GM23338 (cell line): ENCODE measurements at regions not wholly inside any gene's neighbourhood (a gene's known extent, or its start where the extent isn't known, plus 50 kb on each side); places are given as distances from the start of the nearest gene placed in this dataset.

Source experiments
- ATAC-seq: fragments of 200-7000 bp; cut with Tn5 transposase; 3 replicates; pipeline ENCODE4 v1.9.1; 2020
- DNase-seq: peaks from one replicate; pipeline ENCODE4 v3.0.0-alpha.2; 2015; ENCODE audit warnings: low spot score
- H2AFZ ChIP-seq: fragments of 200-600 bp; sonication (generic); 2 replicates; pipeline ENCODE4 v1.8.0; 2016; ENCODE audit warnings: antibody characterized with exemption, mild to moderate bottlenecking, moderate library complexity
- H3F3A ChIP-seq: fragments of 200-600 bp; sonication (generic); replicated peaks from 2 replicates; pipeline ENCODE4 v1.8.0; 2017; ENCODE audit warnings: antibody characterized with exemption, mixed run types, low read depth
- H3K27ac ChIP-seq: fragments of 200-600 bp; sonication (generic); 2 replicates; pipeline ENCODE4 v1.6.1; 2016; ENCODE audit warnings: low read depth
- H3K27me3 ChIP-seq: fragments of 200-600 bp; sonication (generic); 2 replicates; pipeline ENCODE4 v1.8.0; 2016; ENCODE audit warnings: mild to moderate bottlenecking, mixed run types, moderate library complexity; ENCODE audit not compliant: insufficient read depth
- H3K36me3 ChIP-seq: fragments of 200-600 bp; sonication (generic); 2 replicates; pipeline ENCODE4 v1.8.0; 2016; ENCODE audit warnings: mild to moderate bottlenecking; ENCODE audit not compliant: insufficient read depth
- H3K4me1 ChIP-seq: fragments of 200-600 bp; sonication (generic); 2 replicates; pipeline ENCODE4 v1.8.0; 2016; ENCODE audit warnings: mild to moderate bottlenecking, moderate library complexity; ENCODE audit not compliant: insufficient read depth
- H3K4me2 ChIP-seq: fragments of 200-600 bp; sonication (generic); 2 replicates; pipeline ENCODE4 v1.7.1; 2017; ENCODE audit warnings: mixed run types
- H3K4me3 ChIP-seq: fragments of 200-600 bp; sonication (generic); 2 replicates; pipeline ENCODE4 v1.6.1; 2016; ENCODE audit warnings: mixed run types
- H3K79me2 ChIP-seq: fragments of 200-600 bp; sonication (generic); replicated peaks from 2 replicates; pipeline ENCODE4 v1.8.0; 2017; ENCODE audit warnings: mild to moderate bottlenecking; ENCODE audit not compliant: insufficient read depth
- H3K9me2 ChIP-seq: fragments of 200-600 bp; sonication (generic); 2 replicates; pipeline ENCODE4 v1.8.0; 2017; ENCODE audit not compliant: insufficient read depth
- H4K20me1 ChIP-seq: fragments of 200-600 bp; sonication (generic); replicated peaks from 2 replicates; pipeline ENCODE4 v1.8.0; 2017; ENCODE audit warnings: mild to moderate bottlenecking; ENCODE audit not compliant: insufficient read depth
- H3K27ac Mint-ChIP-seq: 2 replicates; pipeline ENCODE4 v1.8.0; 2020; ENCODE audit warnings: inconsistent platforms, mild to moderate bottlenecking, moderate library complexity, mixed read lengths
- H3K27me3 Mint-ChIP-seq: 3 replicates; pipeline ENCODE4 v1.8.0; 2022; ENCODE audit warnings: low read depth, mild to moderate bottlenecking, moderate library complexity, mixed read lengths, inconsistent platforms; ENCODE audit not compliant: insufficient read depth, poor library complexity
- H3K36me3 Mint-ChIP-seq: 3 replicates; pipeline ENCODE4 v1.8.0; 2021; ENCODE audit warnings: low read depth, mild to moderate bottlenecking, inconsistent platforms, moderate library complexity, mixed read lengths
- H3K4me1 Mint-ChIP-seq: 3 replicates; pipeline ENCODE4 v1.8.0; 2020; ENCODE audit warnings: mild to moderate bottlenecking, inconsistent platforms, mixed read lengths
- H3K4me3 Mint-ChIP-seq: 3 replicates; pipeline ENCODE4 v1.8.0; 2021; ENCODE audit warnings: moderate library complexity, mild to moderate bottlenecking, inconsistent platforms, mixed read lengths
- H3K9me3 Mint-ChIP-seq: 3 replicates; pipeline ENCODE4 v1.8.0; 2020; ENCODE audit warnings: moderate library complexity, mild to moderate bottlenecking, inconsistent platforms, mixed read lengths
- CTCF ChIP-seq, 2 experiments: fragments of 200-600 bp in 1 of 2; sonication (generic) in 1 of 2; conservative IDR thresholded peaks; 2 replicates each; pipeline versions ENCODE4 v1.5.1 to v1.6.1; 2016 to 2017; ENCODE audit warnings: antibody characterized with exemption in 2 of 2, low read depth in 2 of 2, mild to moderate bottlenecking in 2 of 2, moderate library complexity in 1 of 2
- EZH2 ChIP-seq: fragments of 200-600 bp; sonication (generic); IDR thresholded peaks from one replicate; pipeline ENCODE4 v1.8.0; 2017; ENCODE audit warnings: antibody characterized with exemption, mild to moderate bottlenecking, low read depth; ENCODE audit not compliant: unreplicated experiment
- JUNB ChIP-seq: IDR thresholded peaks from one replicate; pipeline ENCODE4 v1.6.1; 2016; ENCODE audit warnings: antibody characterized with exemption; ENCODE audit not compliant: unreplicated experiment
- POLR2AphosphoS5 ChIP-seq: IDR thresholded peaks from 2 replicates; pipeline ENCODE4 v1.6.1; 2016; ENCODE audit warnings: antibody characterized with exemption, low read depth
- STAT1 ChIP-seq: IDR thresholded peaks from one replicate; pipeline ENCODE4 v1.6.1; 2016; ENCODE audit warnings: antibody characterized with exemption; ENCODE audit not compliant: unreplicated experiment
- ZNF114 ChIP-seq: fragments of 250-450 bp; sonication (Bioruptor Pico); IDR thresholded peaks from 2 replicates; pipeline ENCODE4 v1.5.0; 2020; ENCODE audit warnings: mild to moderate bottlenecking, moderate library complexity
- ZNF331 ChIP-seq: fragments of 250-450 bp; sonication (Bioruptor Pico); IDR thresholded peaks from 2 replicates; pipeline ENCODE4 v1.5.0; 2020; ENCODE audit warnings: low read depth, mild to moderate bottlenecking, moderate library complexity
- ZNF462 ChIP-seq: fragments of 250-450 bp; sonication (Bioruptor Pico); IDR thresholded peaks from 2 replicates; pipeline ENCODE4 v1.5.0; 2020; ENCODE audit warnings: mild to moderate bottlenecking, moderate library complexity
- TF ChIP-seq, protein P1 (sequence below): IDR thresholded peaks from one replicate; pipeline ENCODE4 v1.6.1; 2018; ENCODE audit warnings: antibody characterized with exemption; ENCODE audit not compliant: unreplicated experiment

DNA sequence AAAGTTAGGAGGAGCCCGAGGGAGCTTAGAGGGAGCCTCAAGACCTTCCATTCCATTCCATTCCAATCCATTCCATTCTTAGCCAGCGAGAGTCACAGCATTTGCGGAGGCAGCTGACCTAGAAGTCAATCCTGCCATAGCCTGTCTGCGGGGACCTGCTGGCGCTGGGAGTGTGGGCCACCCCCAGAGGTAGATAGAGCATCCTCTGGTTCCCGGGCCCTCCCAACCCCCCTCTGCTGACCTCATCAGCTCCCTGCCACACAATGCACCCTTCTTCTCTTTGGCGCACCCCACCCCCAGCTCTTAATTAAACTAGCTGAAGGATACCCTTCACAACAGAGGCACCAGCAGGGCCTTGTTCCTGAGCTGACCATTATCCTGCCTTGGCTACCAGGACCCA, 152.5 kb upstream of the ZMIZ1 start (continued):
- TF ChIP-seq, protein P1, sequence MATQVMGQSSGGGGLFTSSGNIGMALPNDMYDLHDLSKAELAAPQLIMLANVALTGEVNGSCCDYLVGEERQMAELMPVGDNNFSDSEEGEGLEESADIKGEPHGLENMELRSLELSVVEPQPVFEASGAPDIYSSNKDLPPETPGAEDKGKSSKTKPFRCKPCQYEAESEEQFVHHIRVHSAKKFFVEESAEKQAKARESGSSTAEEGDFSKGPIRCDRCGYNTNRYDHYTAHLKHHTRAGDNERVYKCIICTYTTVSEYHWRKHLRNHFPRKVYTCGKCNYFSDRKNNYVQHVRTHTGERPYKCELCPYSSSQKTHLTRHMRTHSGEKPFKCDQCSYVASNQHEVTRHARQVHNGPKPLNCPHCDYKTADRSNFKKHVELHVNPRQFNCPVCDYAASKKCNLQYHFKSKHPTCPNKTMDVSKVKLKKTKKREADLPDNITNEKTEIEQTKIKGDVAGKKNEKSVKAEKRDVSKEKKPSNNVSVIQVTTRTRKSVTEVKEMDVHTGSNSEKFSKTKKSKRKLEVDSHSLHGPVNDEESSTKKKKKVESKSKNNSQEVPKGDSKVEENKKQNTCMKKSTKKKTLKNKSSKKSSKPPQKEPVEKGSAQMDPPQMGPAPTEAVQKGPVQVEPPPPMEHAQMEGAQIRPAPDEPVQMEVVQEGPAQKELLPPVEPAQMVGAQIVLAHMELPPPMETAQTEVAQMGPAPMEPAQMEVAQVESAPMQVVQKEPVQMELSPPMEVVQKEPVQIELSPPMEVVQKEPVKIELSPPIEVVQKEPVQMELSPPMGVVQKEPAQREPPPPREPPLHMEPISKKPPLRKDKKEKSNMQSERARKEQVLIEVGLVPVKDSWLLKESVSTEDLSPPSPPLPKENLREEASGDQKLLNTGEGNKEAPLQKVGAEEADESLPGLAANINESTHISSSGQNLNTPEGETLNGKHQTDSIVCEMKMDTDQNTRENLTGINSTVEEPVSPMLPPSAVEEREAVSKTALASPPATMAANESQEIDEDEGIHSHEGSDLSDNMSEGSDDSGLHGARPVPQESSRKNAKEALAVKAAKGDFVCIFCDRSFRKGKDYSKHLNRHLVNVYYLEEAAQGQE: no peak

DNA sequence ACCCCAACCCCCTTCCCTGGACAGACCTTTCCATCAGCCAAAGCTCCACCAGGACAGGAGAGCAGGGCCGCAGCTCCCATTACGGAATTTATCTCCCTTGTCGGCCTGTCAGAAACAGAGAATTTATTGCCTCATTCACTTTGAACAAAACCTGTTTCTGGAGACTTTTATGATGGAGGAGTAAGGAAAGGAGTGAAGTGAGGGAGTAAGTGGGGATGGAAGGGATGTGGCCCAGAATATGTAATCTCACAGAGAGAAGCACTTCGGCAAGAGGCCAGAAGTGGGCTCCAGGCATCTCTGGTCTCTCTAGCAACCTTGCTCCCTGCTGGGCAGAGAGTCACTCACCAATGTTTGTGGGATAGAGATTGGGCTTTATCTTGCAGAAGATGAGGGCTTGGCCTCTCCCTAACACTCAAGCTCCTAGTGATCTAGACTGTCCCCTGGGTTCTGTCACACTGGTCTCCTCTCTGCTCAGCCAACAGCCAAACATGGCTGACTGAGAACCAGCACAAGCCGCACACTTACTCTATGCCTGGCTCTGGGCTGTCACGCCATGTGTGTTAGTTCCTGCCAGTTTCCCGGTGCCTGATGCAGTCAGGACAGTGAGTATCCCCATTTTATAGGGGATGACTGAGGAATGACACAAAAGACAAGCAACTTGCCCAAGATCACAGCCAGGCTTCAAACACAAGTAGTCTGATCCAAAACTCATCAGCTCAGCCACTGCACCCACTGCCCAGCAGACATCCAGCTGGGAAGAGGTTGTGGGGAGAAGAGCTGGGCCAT, 149.4 kb upstream of the ZMIZ1 start:
- no peak overlapping the region for H3K4me3 Mint-ChIP-seq
- no peak for ATAC-seq
- TF ChIP-seq, protein P1: no peak
- TF ChIP-seq JUNB (no peak), ZNF114 (CRISPR knock-in tag) (no peak), STAT1 (no peak), ZNF462 (no peak), CTCF (conservative IDR thresholded peaks at IDR 0.05; ENCODE audit: low read depth in 2 of 2) (no peak), EZH2 (no peak), ZNF331 (CRISPR knock-in tag) (no peak), POLR2AphosphoS5 (no peak)

More for the DNA sequence above, 149.4 kb upstream of the ZMIZ1 start:
- Histone ChIP-seq H3F3A (no peaks in the 10 kb centered on the region), H4K20me1 (no peaks in the 10 kb centered on the region), H3K4me3 (no peak overlapping the region), H2AFZ (no peak overlapping the region), H3K36me3 (no peaks in the 10 kb centered on the region), H3K4me1 (peaks cover 9% of the 10 kb centered on the region; the same call in 1 of the 2 replicates), H3K4me2 (no peak overlapping the region), H3K79me2 (no peaks in the 10 kb centered on the region), H3K9me2 (no peaks in the 10 kb centered on the region), H3K27me3 (no peaks in the 10 kb centered on the region), H3K27ac (no peak overlapping the region)
- no peak for DNase-seq
- Mint-ChIP-seq H3K9me3 (no peaks in the 10 kb centered on the region), H3K27ac (no peak overlapping the region), H3K36me3 (no peaks in the 10 kb centered on the region), H3K4me1 (peaks cover 59% of the 10 kb centered on the region), H3K27me3 (peaks cover 9% of the 10 kb centered on the region)
